Neural cell (in vitro differentiated cells): ENCODE measurements at regions not wholly inside any gene's neighbourhood (a gene's known extent, or its start where the extent isn't known, plus 50 kb on each side); places are given as distances from the start of the nearest gene placed in this dataset.
"Not testable (repeated sequence)": the region's sequence is repeated elsewhere in the genome, so short reads cannot be mapped to it uniquely, and the experiment has no call there.

ENCODE experiments used
- CTCF ChIP-seq: fragments of 450-650 bp; IDR thresholded peaks from 2 replicates; pipeline ENCODE4 v1.5.1; 2014; ENCODE audit warnings: antibody characterized with exemption, mild to moderate bottlenecking, moderate library complexity; ENCODE audit not compliant: poor library complexity, severe bottlenecking
- REST ChIP-seq: IDR thresholded peaks from 2 replicates; pipeline ENCODE4 v1.6.1; 2012; ENCODE audit warnings: borderline replicate concordance
- SMC3 ChIP-seq: fragments of 450-650 bp; conservative IDR thresholded peaks from 2 replicates; pipeline ENCODE4 v1.6.1; 2014; ENCODE audit warnings: antibody characterized with exemption, mild to moderate bottlenecking, moderate library complexity; ENCODE audit not compliant: poor library complexity

- not testable (repeated sequence) for TF ChIP-seq REST, CTCF, SMC3
Observed at GRCh38 chr9:29270400-29270799, 1697.1 kb upstream of the C9orf72 start.
